Gastroesophageal sphincter (tissue), 4 donors: ENCODE measurements at regions not wholly inside any gene's neighbourhood (a gene's known extent, or its start where the extent isn't known, plus 50 kb on each side); places are given as distances from the start of the nearest gene placed in this dataset.

ENCODE experiments used
- ATAC-seq: fragments of 150-250 bp; one replicate; pipeline ENCODE4 v1.9.1; 2016; ENCODE audit warnings: mild to moderate bottlenecking, moderate library complexity
- H3K27ac ChIP-seq, 4 donors: fragments of 200-600 bp; sonication (generic) in 3 of 4; 1 replicate in 3 of 4; 2 replicates in 1 of 4; pipeline ENCODE4 v1.5.1; 2016 to 2019
- H3K27me3 ChIP-seq: fragments of 200-600 bp; sonication (generic); one replicate; pipeline ENCODE4 v1.5.1; 2019
- H3K36me3 ChIP-seq, 2 donors: fragments of 200-600 bp; sonication (generic); one replicate each; pipeline ENCODE4 v1.5.1; 2019; ENCODE audit warnings: control low read depth in 1 of 2
- H3K4me1 ChIP-seq, 3 donors: fragments of 200-600 bp; sonication (generic); 1 replicate in 2 of 3; 2 replicates in 1 of 3; pipeline ENCODE4 v1.5.1; 2016 to 2019; ENCODE audit warnings: control low read depth in 2 of 3
- H3K4me3 ChIP-seq, 2 donors: fragments of 200-600 bp; sonication (generic); one replicate each; pipeline ENCODE4 v1.5.1; 2019; ENCODE audit warnings: mild to moderate bottlenecking in 1 of 2, moderate library complexity in 1 of 2
- H3K9me3 ChIP-seq, 3 donors: fragments of 200-600 bp; sonication (generic); one replicate each; pipeline ENCODE4 v1.5.1; 2017 to 2019; ENCODE audit warnings: control low read depth in 2 of 3
- CTCF ChIP-seq, 4 experiments: fragments of 200-600 bp in 2 of 4; fragments of 450-650 bp in 2 of 4; sonication (generic) in 1 of 4; IDR thresholded peaks; one replicate each; pipeline ENCODE4 v1.5.1; 2017 to 2019; ENCODE audit warnings: antibody characterized with exemption in 4 of 4, mild to moderate bottlenecking in 2 of 4, moderate library complexity in 2 of 4
- EP300 ChIP-seq: sonication (generic); formaldehyde crosslinking; IDR thresholded peaks from one replicate; pipeline ENCODE4 v1.6.1; 2017; ENCODE audit warnings: antibody characterized with exemption, mild to moderate bottlenecking
- POLR2A ChIP-seq, 2 donors: fragments of 450-650 bp; IDR thresholded peaks; one replicate each; pipeline ENCODE4 v1.6.1; 2017; ENCODE audit warnings: antibody characterized with exemption in 2 of 2, mild to moderate bottlenecking in 2 of 2, moderate library complexity in 1 of 2
- POLR2AphosphoS5 ChIP-seq: sonication (generic); formaldehyde crosslinking; IDR thresholded peaks from one replicate; pipeline ENCODE4 v1.6.1; 2017; ENCODE audit warnings: antibody characterized with exemption
- WGBS, 2 donors: methylation state at CpG; one replicate each; pipeline ENCODE4 v1.1.5; 2018; ENCODE audit warnings: low coverage in 1 of 2; 5-methylcytosine and 5-hydroxymethylcytosine counted together

GRCh38 chr2:6423944-6424343 is 441.8 kb downstream of the CMPK2 start:
- Histone ChIP-seq H3K27me3 (peaks cover 4% of the 10 kb centered on the region), H3K27ac (no peak overlapping the region), H3K9me3 (peaks cover 0 to 4% (median 0%) of the 10 kb centered on the region in 3 donors), H3K36me3 (no peaks in the 10 kb centered on the region), H3K4me3 (no peak overlapping the region), H3K4me1 (no peaks in the 10 kb centered on the region)
- no peak for TF ChIP-seq EP300
- TF ChIP-seq CTCF (IDR thresholded peaks at IDR 0.05), result no peak
- no peak for TF ChIP-seq POLR2AphosphoS5
- no peak for TF ChIP-seq POLR2A (IDR thresholded peaks at IDR 0.05)
- 58 to 68% methylated on average over 6 of the region's 6 CpGs for WGBS, 2 donors
- no peak for ATAC-seq

- Histone ChIP-seq H3K9me3 (peaks cover 0 to 4% (median 0%) of the 10 kb centered on the region in 3 donors), H3K27ac (no peak overlapping the region), H3K4me3 (no peak overlapping the region), H3K27me3 (peaks cover 4% of the 10 kb centered on the region), H3K36me3 (no peaks in the 10 kb centered on the region), H3K4me1 (no peaks in the 10 kb centered on the region)
- no peak for ATAC-seq
- WGBS, 2 donors, result 56% methylated on average over 3 of the region's 3 CpGs; no CpG with 5 or more reads in 1 of the 2 donors
- TF ChIP-seq EP300 (no peak), POLR2A (IDR thresholded peaks at IDR 0.05) (no peak), CTCF (IDR thresholded peaks at IDR 0.05) (no peak)
Measured at GRCh38 chr2:6425032-6425431, 440.7 kb downstream of the CMPK2 start.

- Histone ChIP-seq H3K27ac (no peak overlapping the region), H3K36me3 (no peaks in the 10 kb centered on the region), H3K4me1 (no peaks in the 10 kb centered on the region), H3K4me3 (no peak overlapping the region), H3K27me3 (no peaks in the 10 kb centered on the region), H3K9me3 (peaks cover 0 to 4% (median 0%) of the 10 kb centered on the region in 3 donors)
- no peak for TF ChIP-seq EP300
- TF ChIP-seq CTCF (IDR thresholded peaks at IDR 0.05), result no peak
- TF ChIP-seq POLR2A (IDR thresholded peaks at IDR 0.05), result no peak
- TF ChIP-seq POLR2AphosphoS5, result no peak
- ATAC-seq, result no peak
- 77 to 86% methylated on average over 16 to 18 of the region's 19 CpGs for WGBS, 2 donors
Measured at GRCh38 chr2:6429210-6429986, 436.3 kb downstream of the CMPK2 start.

- Histone ChIP-seq H3K4me1 (no peaks in the 10 kb centered on the region), H3K27me3 (no peaks in the 10 kb centered on the region), H3K9me3 (no peaks in the 10 kb centered on the region), H3K27ac (no peak overlapping the region), H3K4me3 (no peak overlapping the region), H3K36me3 (no peaks in the 10 kb centered on the region)
- TF ChIP-seq POLR2A (IDR thresholded peaks at IDR 0.05) (no peak), CTCF (IDR thresholded peaks at IDR 0.05) (no peak), POLR2AphosphoS5 (no peak), EP300 (no peak)
- 80 to 89% methylated on average over 6 of the region's 6 CpGs for WGBS, 2 donors
- ATAC-seq, result no peak
Measured at GRCh38 chr2:6434438-6434837, 431.3 kb downstream of the CMPK2 start.

GRCh38 chr2:6441800-6442199 is 423.9 kb downstream of the CMPK2 start:
- no peak for TF ChIP-seq EP300
- no peak for TF ChIP-seq POLR2AphosphoS5
- TF ChIP-seq CTCF (IDR thresholded peaks at IDR 0.05), result no peak
- TF ChIP-seq POLR2A (IDR thresholded peaks at IDR 0.05), result no peak
- Histone ChIP-seq H3K4me3 (no peak overlapping the region), H3K36me3 (no peaks in the 10 kb centered on the region), H3K27me3 (no peaks in the 10 kb centered on the region), H3K27ac (no peak overlapping the region), H3K4me1 (no peaks in the 10 kb centered on the region), H3K9me3 (no peaks in the 10 kb centered on the region)
- no peak for ATAC-seq
- 82 to 91% methylated on average over 2 of the region's 2 CpGs for WGBS, 2 donors
